ENCODE measurements at regions not wholly inside any gene's neighbourhood (a gene's known extent, or its start where the extent isn't known, plus 50 kb on each side); places are given as distances from the start of the nearest gene placed in this dataset.

DNA sequence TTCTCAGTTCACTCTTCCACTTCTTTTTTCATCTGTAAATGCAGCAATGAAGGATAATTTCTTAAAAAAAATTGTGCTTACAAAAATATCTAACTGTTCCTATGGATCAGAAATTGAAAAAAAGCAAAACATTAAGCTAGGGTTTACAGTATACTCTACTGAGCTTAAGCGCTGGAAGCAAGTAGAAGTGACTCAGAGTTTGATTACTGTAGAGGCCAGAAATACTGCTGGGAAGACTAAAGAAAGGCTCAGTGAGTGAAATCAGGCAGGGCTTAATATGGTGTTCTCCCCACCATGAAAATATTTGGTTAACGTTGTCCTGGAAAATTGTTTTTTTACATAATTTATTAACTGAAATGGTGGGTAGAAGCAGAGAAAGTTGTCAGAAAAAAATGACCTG is 1061.8 kb upstream of the GRIA3 start:
- H3K4me1 Mint-ChIP-seq, result no peaks in the 10 kb centered on the region
- no peak overlapping the region for H3K27ac ChIP-seq (ENCODE audit: low read depth in 1 of 2, low read length in 2 of 2)
- H3K36me3 Mint-ChIP-seq, result no peaks in the 10 kb centered on the region
- no peaks in the 10 kb centered on the region for H3K36me3 ChIP-seq (replicated peaks in 1 of 2; ENCODE audit: control insufficient read depth in 1 of 2, insufficient read depth in 2 of 2, low read length in 2 of 2)
- H3K27ac Mint-ChIP-seq, result no peak overlapping the region
- no peak overlapping the region for H3K4me3 ChIP-seq (replicated peaks in 1 of 3; ENCODE audit: low read depth in 2 of 3, low read length in 3 of 3)
- no peaks in the 10 kb centered on the region for H3K9me3 ChIP-seq (replicated peaks in 1 of 2; ENCODE audit: control insufficient read depth in 1 of 2, insufficient read depth in 1 of 2, low read length in 2 of 2)
- H2AFZ ChIP-seq (ENCODE audit: insufficient read depth, low read depth, low read length, poor library complexity, severe bottlenecking), result no peak overlapping the region
- H3K4me3 Mint-ChIP-seq, result no peak overlapping the region
- TF ChIP-seq, protein P1, sequence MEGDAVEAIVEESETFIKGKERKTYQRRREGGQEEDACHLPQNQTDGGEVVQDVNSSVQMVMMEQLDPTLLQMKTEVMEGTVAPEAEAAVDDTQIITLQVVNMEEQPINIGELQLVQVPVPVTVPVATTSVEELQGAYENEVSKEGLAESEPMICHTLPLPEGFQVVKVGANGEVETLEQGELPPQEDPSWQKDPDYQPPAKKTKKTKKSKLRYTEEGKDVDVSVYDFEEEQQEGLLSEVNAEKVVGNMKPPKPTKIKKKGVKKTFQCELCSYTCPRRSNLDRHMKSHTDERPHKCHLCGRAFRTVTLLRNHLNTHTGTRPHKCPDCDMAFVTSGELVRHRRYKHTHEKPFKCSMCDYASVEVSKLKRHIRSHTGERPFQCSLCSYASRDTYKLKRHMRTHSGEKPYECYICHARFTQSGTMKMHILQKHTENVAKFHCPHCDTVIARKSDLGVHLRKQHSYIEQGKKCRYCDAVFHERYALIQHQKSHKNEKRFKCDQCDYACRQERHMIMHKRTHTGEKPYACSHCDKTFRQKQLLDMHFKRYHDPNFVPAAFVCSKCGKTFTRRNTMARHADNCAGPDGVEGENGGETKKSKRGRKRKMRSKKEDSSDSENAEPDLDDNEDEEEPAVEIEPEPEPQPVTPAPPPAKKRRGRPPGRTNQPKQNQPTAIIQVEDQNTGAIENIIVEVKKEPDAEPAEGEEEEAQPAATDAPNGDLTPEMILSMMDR (IDR thresholded peaks at IDR 0.05), result no peak
- H3K27me3 ChIP-seq (ENCODE audit: control insufficient read depth in 2 of 2, insufficient read depth in 2 of 2, low read length in 2 of 2), result no peaks in the 10 kb centered on the region
- H3K9me3 Mint-ChIP-seq, result peaks cover 0 to 7% (median 0%) of the 10 kb centered on the region in 7 donors
- intact Hi-C loops (cut with micrococcal nuclease), result no loop called here
- H3K4me2 ChIP-seq (replicated peaks; ENCODE audit: extremely low read depth, low read length, poor library complexity, severe bottlenecking), result no peak overlapping the region
- no peak for DNase-seq
- H4K20me1 ChIP-seq (ENCODE audit: insufficient read depth, low read length), result no peaks in the 10 kb centered on the region
- no peaks in the 10 kb centered on the region for H3K79me2 ChIP-seq (ENCODE audit: insufficient read depth, low read length)
- no CpG with 5 or more reads among the region's 2 CpGs for WGBS (ENCODE audit: insufficient coverage)
- H3K27me3 Mint-ChIP-seq (ENCODE audit: low read depth in 3 of 3), result peaks cover 0 to 2% (median 0%) of the 10 kb centered on the region in 3 donors
- no peak overlapping the region for H3K9ac ChIP-seq (ENCODE audit: insufficient read depth, low read length, poor library complexity, severe bottlenecking)
- no peaks in the 10 kb centered on the region for H3K4me1 ChIP-seq (ENCODE audit: control insufficient read depth in 1 of 2, insufficient read depth in 2 of 2, low read length in 2 of 2)

DNA sequence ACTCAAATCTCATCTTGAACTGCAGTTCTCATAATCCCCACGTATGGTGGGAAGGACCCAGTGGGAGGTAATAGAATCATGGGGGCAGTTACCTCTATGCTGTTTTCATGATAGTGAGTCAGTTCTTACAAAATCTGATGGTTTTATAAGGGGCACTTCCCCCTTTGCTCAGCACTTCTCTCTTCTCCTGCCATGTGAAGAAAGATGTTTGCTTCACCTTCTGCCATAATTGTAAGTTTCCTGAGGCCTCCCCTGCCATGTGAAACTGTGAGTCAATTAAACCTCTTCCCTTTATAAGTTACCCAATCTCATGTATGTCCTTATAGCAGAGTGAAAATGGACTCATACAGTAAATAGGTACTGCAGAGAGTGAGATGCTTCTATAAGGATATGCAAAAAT is 1050.6 kb upstream of the GRIA3 start:
- Histone ChIP-seq H3K27me3 (ENCODE audit: control insufficient read depth in 2 of 2, insufficient read depth in 2 of 2, low read length in 2 of 2) (no peaks in the 10 kb centered on the region), H3K9ac (ENCODE audit: insufficient read depth, low read length, poor library complexity, severe bottlenecking) (no peak overlapping the region), H2AFZ (ENCODE audit: insufficient read depth, low read depth, low read length, poor library complexity, severe bottlenecking) (no peak overlapping the region), H3K36me3 (replicated peaks in 1 of 2; ENCODE audit: control insufficient read depth in 1 of 2, insufficient read depth in 2 of 2, low read length in 2 of 2) (no peaks in the 10 kb centered on the region), H4K20me1 (ENCODE audit: insufficient read depth, low read length) (no peaks in the 10 kb centered on the region), H3K4me2 (replicated peaks; ENCODE audit: extremely low read depth, low read length, poor library complexity, severe bottlenecking) (no peak overlapping the region), H3K4me1 (ENCODE audit: control insufficient read depth in 1 of 2, insufficient read depth in 2 of 2, low read length in 2 of 2) (no peaks in the 10 kb centered on the region), H3K9me3 (replicated peaks in 1 of 2; ENCODE audit: control insufficient read depth in 1 of 2, insufficient read depth in 1 of 2, low read length in 2 of 2) (peaks cover 0 to 11% of the 10 kb centered on the region in 2 donors), H3K27ac (ENCODE audit: low read depth in 1 of 2, low read length in 2 of 2) (no peak overlapping the region), H3K4me3 (replicated peaks in 1 of 3; ENCODE audit: low read depth in 2 of 3, low read length in 3 of 3) (no peak overlapping the region), H3K79me2 (ENCODE audit: insufficient read depth, low read length) (no peaks in the 10 kb centered on the region)
- no peaks in the 10 kb centered on the region for H3K4me1 Mint-ChIP-seq
- TF ChIP-seq, protein P1 (IDR thresholded peaks at IDR 0.05), result no peak
- intact Hi-C loops (cut with micrococcal nuclease), result no loop called here
- H3K36me3 Mint-ChIP-seq, result no peaks in the 10 kb centered on the region
- no peak overlapping the region for H3K27ac Mint-ChIP-seq
- no peak for DNase-seq
- no peak overlapping the region for H3K4me3 Mint-ChIP-seq
- H3K9me3 Mint-ChIP-seq, result peaks cover 0 to 11% (median 5%) of the 10 kb centered on the region in 7 donors
- no CpG with 5 or more reads among the region's 1 CpG for WGBS (ENCODE audit: insufficient coverage)
- H3K27me3 Mint-ChIP-seq (ENCODE audit: low read depth in 3 of 3), result peaks cover 0 to 3% (median 0%) of the 10 kb centered on the region in 3 donors

All from CD14-positive monocyte (primary cell).